HG02610 (cell line): ENCODE measurements at regions not wholly inside any gene's neighbourhood (a gene's known extent, or its start where the extent isn't known, plus 50 kb on each side); places are given as distances from the start of the nearest gene placed in this dataset.
A peak's percentile ranks its signal among the peaks of the same experiment; 100 is the strongest.
"Not testable (repeated sequence)": the region's sequence is repeated elsewhere in the genome, so short reads cannot be mapped to it uniquely, and the experiment has no call there.

Source experiments
- ATAC-seq: cut with Tn5 transposase; IDR thresholded peaks from one replicate; pipeline ENCODE4 v1.9.1; 2021; ENCODE audit warnings: mild to moderate bottlenecking, moderate library complexity; ENCODE audit not compliant: unreplicated experiment

- ATAC-seq, result peak; percentile 60
These were observed 445.4 kb upstream of the DEFB115 start for GRCh38 chr20:30811885-30812671.

- ATAC-seq, result no peak
These were observed 444.6 kb upstream of the DEFB115 start for GRCh38 chr20:30812739-30813411.

GRCh38 chr20:30813412-30814311, 443.8 kb upstream of the DEFB115 start:
- ATAC-seq, result not testable (repeated sequence)

- ATAC-seq, result not testable (repeated sequence)
These were observed 443.2 kb upstream of the DEFB115 start for GRCh38 chr20:30814312-30814639.

GRCh38 chr20:30815027-30815576, 442.4 kb upstream of the DEFB115 start:
- not testable (repeated sequence) for ATAC-seq

GRCh38 chr20:30815577-30816181, 441.8 kb upstream of the DEFB115 start:
- no peak for ATAC-seq

- no peak for ATAC-seq
These were observed 441.2 kb upstream of the DEFB115 start for GRCh38 chr20:30816182-30816645.

GRCh38 chr20:30821615-30822014, 435.8 kb upstream of the DEFB115 start:
- not testable (repeated sequence) for ATAC-seq

GRCh38 chr20:30824666-30825065, 432.8 kb upstream of the DEFB115 start:
- not testable (repeated sequence) for ATAC-seq

- ATAC-seq, result not testable (repeated sequence)
These were observed 411.5 kb upstream of the DEFB115 start for GRCh38 chr20:30845923-30846322.

- not testable (repeated sequence) for ATAC-seq
These were observed 389.2 kb upstream of the DEFB115 start for GRCh38 chr20:30868271-30868670.

- not testable (repeated sequence) for ATAC-seq
These were observed 386.3 kb upstream of the DEFB115 start for GRCh38 chr20:30871127-30871526.

- ATAC-seq, result not testable (repeated sequence)
These were observed 385.2 kb upstream of the DEFB115 start for GRCh38 chr20:30872252-30872651.

GRCh38 chr20:30875868-30876267, 381.6 kb upstream of the DEFB115 start:
- ATAC-seq, result not testable (repeated sequence)

GRCh38 chr20:30891400-30891799, 366.1 kb upstream of the DEFB115 start:
- not testable (repeated sequence) for ATAC-seq

- ATAC-seq, result no peak
These were observed 364.7 kb upstream of the DEFB115 start for GRCh38 chr20:30892541-30893345.

GRCh38 chr20:30893346-30894314, 363.8 kb upstream of the DEFB115 start:
- ATAC-seq, result not testable (repeated sequence)

GRCh38 chr20:30894707-30895353, 362.6 kb upstream of the DEFB115 start:
- ATAC-seq, result not testable (repeated sequence)
